ENCODE measurements at regions not wholly inside any gene's neighbourhood (a gene's known extent, or its start where the extent isn't known, plus 50 kb on each side); places are given as distances from the start of the nearest gene placed in this dataset.

DNA sequence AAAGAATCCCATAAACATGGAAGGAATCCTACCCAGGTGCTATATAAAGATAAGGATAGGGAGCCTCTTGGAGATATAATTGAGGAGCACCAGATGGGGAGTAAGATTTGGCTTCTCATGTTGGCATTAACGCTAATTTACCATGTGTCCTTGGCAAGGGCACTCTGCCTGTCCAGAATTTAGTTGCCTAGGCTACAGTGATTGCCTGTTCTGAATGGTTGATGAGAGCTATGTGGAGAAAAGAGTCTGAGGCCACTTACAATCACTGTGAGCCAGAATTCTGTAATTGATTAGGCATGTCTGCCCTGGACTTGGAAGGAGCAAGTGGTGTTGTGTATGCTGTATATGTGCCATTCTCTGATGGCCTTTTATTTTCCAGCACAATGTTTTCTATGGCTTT, 1101.2 kb upstream of the RBFOX1 start:
- TF ChIP-seq, protein P1, sequence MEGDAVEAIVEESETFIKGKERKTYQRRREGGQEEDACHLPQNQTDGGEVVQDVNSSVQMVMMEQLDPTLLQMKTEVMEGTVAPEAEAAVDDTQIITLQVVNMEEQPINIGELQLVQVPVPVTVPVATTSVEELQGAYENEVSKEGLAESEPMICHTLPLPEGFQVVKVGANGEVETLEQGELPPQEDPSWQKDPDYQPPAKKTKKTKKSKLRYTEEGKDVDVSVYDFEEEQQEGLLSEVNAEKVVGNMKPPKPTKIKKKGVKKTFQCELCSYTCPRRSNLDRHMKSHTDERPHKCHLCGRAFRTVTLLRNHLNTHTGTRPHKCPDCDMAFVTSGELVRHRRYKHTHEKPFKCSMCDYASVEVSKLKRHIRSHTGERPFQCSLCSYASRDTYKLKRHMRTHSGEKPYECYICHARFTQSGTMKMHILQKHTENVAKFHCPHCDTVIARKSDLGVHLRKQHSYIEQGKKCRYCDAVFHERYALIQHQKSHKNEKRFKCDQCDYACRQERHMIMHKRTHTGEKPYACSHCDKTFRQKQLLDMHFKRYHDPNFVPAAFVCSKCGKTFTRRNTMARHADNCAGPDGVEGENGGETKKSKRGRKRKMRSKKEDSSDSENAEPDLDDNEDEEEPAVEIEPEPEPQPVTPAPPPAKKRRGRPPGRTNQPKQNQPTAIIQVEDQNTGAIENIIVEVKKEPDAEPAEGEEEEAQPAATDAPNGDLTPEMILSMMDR (IDR thresholded peaks at IDR 0.05), result no peak

GRCh38 chr16:6229186-6229585, 1103.5 kb upstream of the RBFOX1 start:
- DNase-seq (ENCODE audit: low spot score), result no peak
- ATAC-seq (ENCODE audit: insufficient number of reproducible peaks, low FRiP score, low read depth), result no peak
- H3K27ac ChIP-seq, result no peak overlapping the region

More for the DNA sequence above, 1101.2 kb upstream of the RBFOX1 start:
- no peaks in the 10 kb centered on the region for H3K27me3 ChIP-seq (replicated peaks; ENCODE audit: insufficient read depth)
- no peak overlapping the region for H3K4me3 ChIP-seq
- H3K27ac ChIP-seq, result no peak overlapping the region
- ATAC-seq (ENCODE audit: insufficient number of reproducible peaks, low FRiP score, low read depth), result no peak
- no peaks in the 10 kb centered on the region for H3K4me1 ChIP-seq (ENCODE audit: control insufficient read depth in 1 of 2, low read depth in 2 of 2)
- no peaks in the 10 kb centered on the region for H3K36me3 ChIP-seq
- DNase-seq (ENCODE audit: low spot score), result no peak
- H3K9me3 ChIP-seq, result no peaks in the 10 kb centered on the region

GRCh38 chr16:6218855-6219254, 1113.8 kb upstream of the RBFOX1 start:
- DNase-seq (ENCODE audit: low spot score) (no peak), ATAC-seq (ENCODE audit: insufficient number of reproducible peaks, low FRiP score, low read depth) (no peak)
- Histone ChIP-seq H3K27ac (no peak overlapping the region), H3K27me3 (replicated peaks; ENCODE audit: insufficient read depth) (no peaks in the 10 kb centered on the region), H3K9me3 (peaks cover 4% of the 10 kb centered on the region), H3K4me3 (no peak overlapping the region), H3K4me1 (ENCODE audit: control insufficient read depth in 1 of 2, low read depth in 2 of 2) (no peaks in the 10 kb centered on the region), H3K36me3 (no peaks in the 10 kb centered on the region)
- TF ChIP-seq, protein P1 (IDR thresholded peaks at IDR 0.05), result no peak

More at GRCh38 chr16:6229186-6229585, 1103.5 kb upstream of the RBFOX1 start:
- Histone ChIP-seq H3K36me3 (no peaks in the 10 kb centered on the region), H3K4me1 (ENCODE audit: control insufficient read depth in 1 of 2, low read depth in 2 of 2) (no peaks in the 10 kb centered on the region), H3K27me3 (replicated peaks; ENCODE audit: insufficient read depth) (no peaks in the 10 kb centered on the region), H3K9me3 (no peaks in the 10 kb centered on the region), H3K4me3 (no peak overlapping the region)
- TF ChIP-seq, protein P1 (IDR thresholded peaks at IDR 0.05), result no peak

- TF ChIP-seq, protein P1 (IDR thresholded peaks at IDR 0.05), result no peak
- ATAC-seq (ENCODE audit: insufficient number of reproducible peaks, low FRiP score, low read depth), result no peak
Measured at GRCh38 chr16:6216836-6217235, 1115.8 kb upstream of the RBFOX1 start.

DNA sequence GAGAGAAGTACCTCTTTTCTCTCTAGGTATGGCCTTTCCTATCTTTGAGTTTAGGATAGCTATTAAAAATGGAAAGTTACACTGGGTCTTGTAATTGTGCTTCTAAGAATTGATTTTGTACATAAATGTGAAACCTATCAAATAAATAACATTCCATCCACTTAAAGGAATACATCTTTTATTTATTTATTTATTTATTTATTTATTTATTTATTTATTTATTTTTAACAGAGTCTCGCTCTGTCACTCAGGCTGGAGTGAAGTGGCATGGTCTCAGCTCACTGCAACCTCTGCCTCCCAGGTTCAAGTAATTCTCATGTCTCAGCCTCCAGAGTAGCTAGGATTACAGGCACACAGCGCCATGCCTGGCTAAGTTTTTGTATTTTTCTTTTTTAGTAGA, 1114.0 kb upstream of the EEF2KMT start:
- no peak for ATAC-seq (ENCODE audit: insufficient number of reproducible peaks, low FRiP score, low read depth)
- Histone ChIP-seq H3K27ac (no peak overlapping the region), H3K27me3 (replicated peaks; ENCODE audit: insufficient read depth) (no peaks in the 10 kb centered on the region), H3K4me1 (ENCODE audit: control insufficient read depth in 1 of 2, low read depth in 2 of 2) (no peaks in the 10 kb centered on the region), H3K9me3 (no peaks in the 10 kb centered on the region), H3K36me3 (no peaks in the 10 kb centered on the region), H3K4me3 (no peak overlapping the region)
- TF ChIP-seq, protein P1 (IDR thresholded peaks at IDR 0.05), result no peak
- no peak for DNase-seq (ENCODE audit: low spot score)

More at GRCh38 chr16:6216836-6217235, 1115.8 kb upstream of the RBFOX1 start:
- no peaks in the 10 kb centered on the region for H3K27me3 ChIP-seq (replicated peaks; ENCODE audit: insufficient read depth)
- H3K4me1 ChIP-seq (ENCODE audit: control insufficient read depth in 1 of 2, low read depth in 2 of 2), result no peaks in the 10 kb centered on the region
- H3K36me3 ChIP-seq, result no peaks in the 10 kb centered on the region
- H3K4me3 ChIP-seq, result no peak overlapping the region
- peaks cover 4% of the 10 kb centered on the region for H3K9me3 ChIP-seq
- no peak for DNase-seq (ENCODE audit: low spot score)
- no peak overlapping the region for H3K27ac ChIP-seq

Data from thoracic aorta (tissue), 2 donors.